GM23248 (cell line): ENCODE measurements at regions not wholly inside any gene's neighbourhood (a gene's known extent, or its start where the extent isn't known, plus 50 kb on each side); places are given as distances from the start of the nearest gene placed in this dataset.

ENCODE experiments used
- DNase-seq: peaks from one replicate; pipeline ENCODE4 v3.0.0-alpha.2; 2015
- H2AFZ ChIP-seq: fragments of 200-600 bp; sonication (generic); 2 replicates; pipeline ENCODE4 v1.6.1; 2016; ENCODE audit warnings: antibody characterized with exemption
- H3F3A ChIP-seq: fragments of 200-600 bp; sonication (generic); 2 replicates; pipeline ENCODE4 v1.6.1; 2016; ENCODE audit warnings: mild to moderate bottlenecking, antibody characterized with exemption, mixed run types; ENCODE audit not compliant: insufficient read depth
- H3K27ac ChIP-seq: fragments of 200-600 bp; sonication (generic); 2 replicates; pipeline ENCODE4 v1.5.1; 2016; ENCODE audit warnings: mild to moderate bottlenecking
- H3K27me3 ChIP-seq: fragments of 200-600 bp; sonication (generic); replicated peaks from 2 replicates; pipeline ENCODE4 v1.6.1; 2016; ENCODE audit warnings: mild to moderate bottlenecking; ENCODE audit not compliant: insufficient read depth
- H3K36me3 ChIP-seq: fragments of 200-600 bp; sonication (generic); 2 replicates; pipeline ENCODE4 v1.6.1; 2016; ENCODE audit warnings: low read depth, mild to moderate bottlenecking
- H3K4me1 ChIP-seq: fragments of 200-600 bp; sonication (generic); 2 replicates; pipeline ENCODE4 v1.6.1; 2016; ENCODE audit warnings: mild to moderate bottlenecking; ENCODE audit not compliant: insufficient read depth
- H3K4me2 ChIP-seq: fragments of 200-600 bp; sonication (generic); one replicate; pipeline ENCODE4 v1.6.1; 2016; ENCODE audit warnings: mild to moderate bottlenecking; ENCODE audit not compliant: unreplicated experiment
- H3K4me3 ChIP-seq: fragments of 200-600 bp; sonication (generic); 2 replicates; pipeline ENCODE4 v1.5.1; 2016; ENCODE audit warnings: mild to moderate bottlenecking
- H3K79me2 ChIP-seq: fragments of 200-600 bp; sonication (generic); 2 replicates; pipeline ENCODE4 v1.6.1; 2016; ENCODE audit warnings: mild to moderate bottlenecking; ENCODE audit not compliant: insufficient read depth
- H3K9ac ChIP-seq: fragments of 200-600 bp; sonication (generic); 2 replicates; pipeline ENCODE4 v1.6.1; 2016; ENCODE audit warnings: mild to moderate bottlenecking
- H3K9me2 ChIP-seq: fragments of 200-600 bp; sonication (generic); 2 replicates; pipeline ENCODE4 v1.6.1; 2016; ENCODE audit warnings: mixed run types, mild to moderate bottlenecking, moderate library complexity; ENCODE audit not compliant: insufficient read depth
- H3K9me3 ChIP-seq: fragments of 200-600 bp; sonication (generic); one replicate; pipeline ENCODE4 v1.6.1; 2017; ENCODE audit warnings: low read depth
- H4K20me1 ChIP-seq: fragments of 200-600 bp; sonication (generic); 2 replicates; pipeline ENCODE4 v1.6.0; 2016; ENCODE audit not compliant: insufficient read depth
- EZH2 ChIP-seq: fragments of 200-600 bp; sonication (generic); IDR thresholded peaks from 2 replicates; pipeline ENCODE4 v1.6.1; 2018; ENCODE audit warnings: antibody characterized with exemption, mild to moderate bottlenecking; ENCODE audit not compliant: insufficient read depth, poor library complexity, severe bottlenecking
- EZH2phosphoT487 ChIP-seq: fragments of 200-600 bp; sonication (generic); IDR thresholded peaks from 2 replicates; pipeline ENCODE4 v1.6.1; 2018; ENCODE audit warnings: antibody characterized with exemption, moderate library complexity, mild to moderate bottlenecking, low read depth; ENCODE audit not compliant: insufficient read depth
- WGBS, 2 experiments: methylation state at CpG; one replicate each; pipeline ENCODE4 v1.1.6; 2015 to 2017; ENCODE audit warnings: low lambda C conversion rate in 2 of 2, low coverage in 1 of 2; ENCODE audit errors: missing lambda C conversion rate in 2 of 2; 5-methylcytosine and 5-hydroxymethylcytosine counted together
- in situ Hi-C: fragments of 300-500 bp; cut with MboI; formaldehyde crosslinking; loops from 2 replicates; pipeline ENCODE4 v1.15.0; 2020

GRCh38 chr14:26216786-26217185, 381.0 kb downstream of the NOVA1 start:
- in situ Hi-C loops: no loop called here
- Histone ChIP-seq H3K9me2 (no peaks in the 10 kb centered on the region), H3K36me3 (no peaks in the 10 kb centered on the region), H3K27ac (no peak overlapping the region), H4K20me1 (no peaks in the 10 kb centered on the region), H3K27me3 (peaks cover 42% of the 10 kb centered on the region), H3K4me3 (no peak overlapping the region), H3K9me3 (no peaks in the 10 kb centered on the region), H2AFZ (no peak overlapping the region), H3F3A (no peaks in the 10 kb centered on the region), H3K79me2 (no peaks in the 10 kb centered on the region), H3K4me2 (no peak overlapping the region), H3K9ac (no peak overlapping the region), H3K4me1 (no peaks in the 10 kb centered on the region)
- DNase-seq: no peak
- 21 to 30% methylated on average over 5 of the region's 5 CpGs for WGBS, 2 experiments
- TF ChIP-seq EZH2 (no peak), EZH2phosphoT487 (no peak)

- Histone ChIP-seq H3K4me2 (no peak overlapping the region), H3K4me3 (no peak overlapping the region), H3F3A (no peaks in the 10 kb centered on the region), H3K79me2 (no peaks in the 10 kb centered on the region), H3K9ac (no peak overlapping the region), H3K9me3 (no peaks in the 10 kb centered on the region), H3K4me1 (no peaks in the 10 kb centered on the region), H3K36me3 (no peaks in the 10 kb centered on the region), H2AFZ (no peak overlapping the region), H4K20me1 (no peaks in the 10 kb centered on the region), H3K27ac (no peak overlapping the region), H3K9me2 (no peaks in the 10 kb centered on the region), H3K27me3 (peaks cover 41% of the 10 kb centered on the region)
- WGBS, 2 experiments: 48 to 49% methylated on average over 1 of the region's 1 CpG
- in situ Hi-C loops: no loop called here
- TF ChIP-seq EZH2 (no peak), EZH2phosphoT487 (no peak)
- DNase-seq: no peak
Observed at GRCh38 chr14:26213846-26214575, 383.8 kb downstream of the NOVA1 start.

GRCh38 chr14:26209699-26210098, 388.1 kb downstream of the NOVA1 start:
- Histone ChIP-seq H3K9ac (no peak overlapping the region), H3K9me3 (no peaks in the 10 kb centered on the region), H3F3A (no peaks in the 10 kb centered on the region), H3K4me1 (0 out of 2 replicates have a peak, but pooled peaks cover 6% of the 10 kb centered on the region), H3K4me2 (no peak overlapping the region), H2AFZ (no peak overlapping the region), H3K27ac (no peak overlapping the region), H3K27me3 (peaks cover 53% of the 10 kb centered on the region), H3K79me2 (no peaks in the 10 kb centered on the region), H4K20me1 (no peaks in the 10 kb centered on the region), H3K36me3 (no peaks in the 10 kb centered on the region), H3K4me3 (no peak overlapping the region), H3K9me2 (no peaks in the 10 kb centered on the region)
- in situ Hi-C loops: no loop called here
- no peak for TF ChIP-seq EZH2
- TF ChIP-seq EZH2phosphoT487: no peak
- no peak for DNase-seq
- WGBS, 2 experiments: 60% methylated on average over 2 of the region's 2 CpGs

GRCh38 chr14:26206640-26207039, 391.2 kb downstream of the NOVA1 start:
- Histone ChIP-seq H3K27ac (no peak overlapping the region), H4K20me1 (no peaks in the 10 kb centered on the region), H3K9me3 (no peaks in the 10 kb centered on the region), H2AFZ (no peak overlapping the region), H3K4me3 (no peak overlapping the region), H3K4me1 (0 out of 2 replicates have a peak, but pooled peaks cover 8% of the 10 kb centered on the region), H3K9ac (no peak overlapping the region), H3K27me3 (peaks cover 72% of the 10 kb centered on the region), H3F3A (no peaks in the 10 kb centered on the region), H3K79me2 (no peaks in the 10 kb centered on the region), H3K9me2 (no peaks in the 10 kb centered on the region), H3K36me3 (no peaks in the 10 kb centered on the region), H3K4me2 (no peak overlapping the region)
- TF ChIP-seq EZH2phosphoT487 (no peak), EZH2 (no peak)
- DNase-seq: no peak
- WGBS, 2 experiments: 83 to 89% methylated on average over 2 of the region's 2 CpGs
- in situ Hi-C loops: no loop called here
